PFSK-1 (cell line): ENCODE measurements at regions not wholly inside any gene's neighbourhood (a gene's known extent, or its start where the extent isn't known, plus 50 kb on each side); places are given as distances from the start of the nearest gene placed in this dataset.

ENCODE experiments used
- POLR2AphosphoS5 ChIP-seq: IDR thresholded peaks from 2 replicates; pipeline ENCODE4 v1.6.1; 2012; ENCODE audit warnings: low read depth, mild to moderate bottlenecking, control low read depth, low read length, moderate library complexity
- SIN3A ChIP-seq: IDR thresholded peaks from 2 replicates; pipeline ENCODE4 v1.6.1; 2012; ENCODE audit warnings: mild to moderate bottlenecking, low read length, moderate library complexity, borderline replicate concordance; ENCODE audit not compliant: insufficient read depth
- TAF1 ChIP-seq: IDR thresholded peaks from 2 replicates; pipeline ENCODE4 v1.6.1; 2012; ENCODE audit warnings: low read length, control low read depth, borderline replicate concordance; ENCODE audit not compliant: insufficient read depth
- TF ChIP-seq, protein P1 (sequence below), 2 experiments: IDR thresholded peaks; 2 replicates each; pipeline versions ENCODE4 v1.6.1 to v1.8.0; 2011 to 2012; ENCODE audit warnings: low read depth in 2 of 2, low read length in 2 of 2, control low read depth in 1 of 2, inconsistent platforms in 1 of 2, mild to moderate bottlenecking in 1 of 2, moderate library complexity in 1 of 2; ENCODE audit not compliant: insufficient read depth in 1 of 2

GRCh38 chr16:26526633-26527032 lies 540.1 kb upstream of the C16orf82 start:
- TF ChIP-seq TAF1 (no peak), POLR2AphosphoS5 (no peak), SIN3A (no peak)
- TF ChIP-seq, protein P1, sequence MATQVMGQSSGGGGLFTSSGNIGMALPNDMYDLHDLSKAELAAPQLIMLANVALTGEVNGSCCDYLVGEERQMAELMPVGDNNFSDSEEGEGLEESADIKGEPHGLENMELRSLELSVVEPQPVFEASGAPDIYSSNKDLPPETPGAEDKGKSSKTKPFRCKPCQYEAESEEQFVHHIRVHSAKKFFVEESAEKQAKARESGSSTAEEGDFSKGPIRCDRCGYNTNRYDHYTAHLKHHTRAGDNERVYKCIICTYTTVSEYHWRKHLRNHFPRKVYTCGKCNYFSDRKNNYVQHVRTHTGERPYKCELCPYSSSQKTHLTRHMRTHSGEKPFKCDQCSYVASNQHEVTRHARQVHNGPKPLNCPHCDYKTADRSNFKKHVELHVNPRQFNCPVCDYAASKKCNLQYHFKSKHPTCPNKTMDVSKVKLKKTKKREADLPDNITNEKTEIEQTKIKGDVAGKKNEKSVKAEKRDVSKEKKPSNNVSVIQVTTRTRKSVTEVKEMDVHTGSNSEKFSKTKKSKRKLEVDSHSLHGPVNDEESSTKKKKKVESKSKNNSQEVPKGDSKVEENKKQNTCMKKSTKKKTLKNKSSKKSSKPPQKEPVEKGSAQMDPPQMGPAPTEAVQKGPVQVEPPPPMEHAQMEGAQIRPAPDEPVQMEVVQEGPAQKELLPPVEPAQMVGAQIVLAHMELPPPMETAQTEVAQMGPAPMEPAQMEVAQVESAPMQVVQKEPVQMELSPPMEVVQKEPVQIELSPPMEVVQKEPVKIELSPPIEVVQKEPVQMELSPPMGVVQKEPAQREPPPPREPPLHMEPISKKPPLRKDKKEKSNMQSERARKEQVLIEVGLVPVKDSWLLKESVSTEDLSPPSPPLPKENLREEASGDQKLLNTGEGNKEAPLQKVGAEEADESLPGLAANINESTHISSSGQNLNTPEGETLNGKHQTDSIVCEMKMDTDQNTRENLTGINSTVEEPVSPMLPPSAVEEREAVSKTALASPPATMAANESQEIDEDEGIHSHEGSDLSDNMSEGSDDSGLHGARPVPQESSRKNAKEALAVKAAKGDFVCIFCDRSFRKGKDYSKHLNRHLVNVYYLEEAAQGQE (IDR thresholded peaks at IDR 0.05; ENCODE audit: insufficient read depth in 1 of 2, low read depth in 2 of 2, low read length in 2 of 2): no peak
